Mucosa of rectum (tissue), 2 donors: ENCODE measurements at regions not wholly inside any gene's neighbourhood (a gene's known extent, or its start where the extent isn't known, plus 50 kb on each side); places are given as distances from the start of the nearest gene placed in this dataset.
"Not testable (repeated sequence)": the region's sequence is repeated elsewhere in the genome, so short reads cannot be mapped to it uniquely, and the experiment has no call there.

ENCODE experiments used
- H3K27ac ChIP-seq, 2 donors: one replicate each; pipeline ENCODE4 v1.7.0; 2013; ENCODE audit warnings: inconsistent platforms in 2 of 2, low read depth in 2 of 2, low read length in 2 of 2
- H3K27me3 ChIP-seq, 2 donors: one replicate each; pipeline ENCODE4 v1.7.0; 2013; ENCODE audit warnings: low read length in 2 of 2; ENCODE audit not compliant: control insufficient read depth in 2 of 2, insufficient read depth in 2 of 2
- H3K36me3 ChIP-seq, 2 donors: one replicate each; pipeline ENCODE4 v1.7.0; 2013; ENCODE audit warnings: low read length in 2 of 2; ENCODE audit not compliant: control insufficient read depth in 2 of 2, insufficient read depth in 2 of 2
- H3K4me1 ChIP-seq, 2 donors: one replicate each; pipeline ENCODE4 v1.7.0; 2013; ENCODE audit warnings: low read length in 2 of 2, mild to moderate bottlenecking in 1 of 2; ENCODE audit not compliant: control insufficient read depth in 2 of 2, insufficient read depth in 2 of 2
- H3K4me3 ChIP-seq, 2 donors: one replicate each; pipeline ENCODE4 v1.7.0; 2013; ENCODE audit warnings: low read length in 2 of 2
- H3K9ac ChIP-seq, 2 donors: one replicate each; pipeline ENCODE4 v1.7.0; 2013; ENCODE audit warnings: low read length in 2 of 2, low read depth in 1 of 2, mild to moderate bottlenecking in 1 of 2
- H3K9me3 ChIP-seq, 2 donors: one replicate each; pipeline ENCODE4 v1.7.0; 2013; ENCODE audit warnings: low read length in 2 of 2; ENCODE audit not compliant: control insufficient read depth in 2 of 2
- donor health status: healthy.
- donor health status: Normal muscosa, but diverticular disease.

- Histone ChIP-seq H3K4me3 (no peak overlapping the region), H3K27ac (no peak overlapping the region), H3K9me3 (no peaks in the 10 kb centered on the region), H3K36me3 (no peaks in the 10 kb centered on the region), H3K9ac (no peak overlapping the region), H3K4me1 (no peaks in the 10 kb centered on the region), H3K27me3 (no peaks in the 10 kb centered on the region)
These were observed 231.1 kb downstream of the TFEC start for GRCh38 chr7:115799430-115799829.

- Histone ChIP-seq H3K9me3 (no peaks in the 10 kb centered on the region), H3K4me1 (no peaks in the 10 kb centered on the region), H3K9ac (no peak overlapping the region), H3K27ac (no peak overlapping the region), H3K36me3 (no peaks in the 10 kb centered on the region), H3K4me3 (no peak overlapping the region), H3K27me3 (no peaks in the 10 kb centered on the region)
These were observed 236.4 kb downstream of the TFEC start for GRCh38 chr7:115793958-115794702.

- Histone ChIP-seq H3K9ac (no peak overlapping the region), H3K4me3 (no peak overlapping the region), H3K9me3 (no peaks in the 10 kb centered on the region), H3K27me3 (no peaks in the 10 kb centered on the region), H3K27ac (no peak overlapping the region), H3K4me1 (no peaks in the 10 kb centered on the region), H3K36me3 (no peaks in the 10 kb centered on the region)
These were observed 240.7 kb downstream of the TFEC start for GRCh38 chr7:115789901-115790300.

GRCh38 chr7:115789473-115789872 is 241.1 kb downstream of the TFEC start:
- H3K36me3 ChIP-seq, H3K9me3 ChIP-seq, H3K27me3 ChIP-seq, H3K9ac ChIP-seq, H3K4me3 ChIP-seq, H3K27ac ChIP-seq, H3K4me1 ChIP-seq: not testable (repeated sequence)

- Histone ChIP-seq H3K9ac (no peak overlapping the region), H3K27ac (no peak overlapping the region), H3K36me3 (no peaks in the 10 kb centered on the region), H3K4me1 (no peaks in the 10 kb centered on the region), H3K27me3 (no peaks in the 10 kb centered on the region), H3K4me3 (no peak overlapping the region), H3K9me3 (no peaks in the 10 kb centered on the region)
These were observed 247.7 kb downstream of the TFEC start for GRCh38 chr7:115782696-115783490.

- Histone ChIP-seq H3K27me3 (no peaks in the 10 kb centered on the region), H3K4me1 (no peaks in the 10 kb centered on the region), H3K36me3 (no peaks in the 10 kb centered on the region), H3K9ac (no peak overlapping the region), H3K27ac (no peak overlapping the region), H3K9me3 (no peaks in the 10 kb centered on the region), H3K4me3 (no peak overlapping the region)
These were observed 251.0 kb downstream of the TFEC start for GRCh38 chr7:115779561-115779960.

GRCh38 chr7:115775981-115776380 is 254.6 kb downstream of the TFEC start:
- H3K27ac ChIP-seq = no peak overlapping the region
- H3K4me3 ChIP-seq = no peak overlapping the region
- no peak overlapping the region for H3K9ac ChIP-seq
- no peaks in the 10 kb centered on the region for H3K9me3 ChIP-seq
- no peaks in the 10 kb centered on the region for H3K4me1 ChIP-seq
- H3K27me3 ChIP-seq = no peaks in the 10 kb centered on the region
- no peaks in the 10 kb centered on the region for H3K36me3 ChIP-seq

- Histone ChIP-seq H3K27me3 (no peaks in the 10 kb centered on the region), H3K9me3 (no peaks in the 10 kb centered on the region), H3K4me3 (no peak overlapping the region), H3K9ac (no peak overlapping the region), H3K27ac (no peak overlapping the region), H3K4me1 (no peaks in the 10 kb centered on the region), H3K36me3 (no peaks in the 10 kb centered on the region)
These were observed 267.2 kb downstream of the TFEC start for GRCh38 chr7:115763347-115763746.

- H3K4me3 ChIP-seq = no peak overlapping the region
- no peaks in the 10 kb centered on the region for H3K36me3 ChIP-seq
- no peaks in the 10 kb centered on the region for H3K27me3 ChIP-seq
- H3K27ac ChIP-seq = no peak overlapping the region
- H3K9ac ChIP-seq = no peak overlapping the region
- H3K4me1 ChIP-seq = no peaks in the 10 kb centered on the region
- H3K9me3 ChIP-seq = no peaks in the 10 kb centered on the region
These were observed 272.5 kb downstream of the TFEC start for GRCh38 chr7:115758025-115758424.

GRCh38 chr7:115754226-115754625 is 276.3 kb downstream of the TFEC start:
- Histone ChIP-seq H3K27ac (no peak overlapping the region), H3K27me3 (no peaks in the 10 kb centered on the region), H3K9me3 (no peaks in the 10 kb centered on the region), H3K4me3 (no peak overlapping the region), H3K36me3 (no peaks in the 10 kb centered on the region), H3K4me1 (no peaks in the 10 kb centered on the region), H3K9ac (no peak overlapping the region)
